ENCODE measurements at regions not wholly inside any gene's neighbourhood (a gene's known extent, or its start where the extent isn't known, plus 50 kb on each side); places are given as distances from the start of the nearest gene placed in this dataset.
"Not testable (repeated sequence)": the region's sequence is repeated elsewhere in the genome, so short reads cannot be mapped to it uniquely, and the experiment has no call there.

GRCh38 chr17:30711626-30712507, 112.6 kb downstream of the CRLF3 start:
- DNase-seq = not testable (repeated sequence)

GRCh38 chr17:30711176-30711575, 113.3 kb downstream of the CRLF3 start:
- DNase-seq = not testable (repeated sequence)

- not testable (repeated sequence) for DNase-seq
Observed at GRCh38 chr17:30710276-30711088, 114.0 kb downstream of the CRLF3 start.

GRCh38 chr17:30709561-30710275, 114.8 kb downstream of the CRLF3 start:
- not testable (repeated sequence) for DNase-seq

- not testable (repeated sequence) for DNase-seq
Observed at GRCh38 chr17:30709096-30709495, 115.4 kb downstream of the CRLF3 start.

- peak; percentile 53 for DNase-seq
Observed at GRCh38 chr17:30708241-30709078, 116.0 kb downstream of the CRLF3 start.

- not testable (repeated sequence) for DNase-seq
Observed at GRCh38 chr17:30707724-30708240, 116.7 kb downstream of the CRLF3 start.

GRCh38 chr17:30706461-30707335, 117.8 kb downstream of the CRLF3 start:
- not testable (repeated sequence) for DNase-seq

GRCh38 chr17:30706004-30706403, 118.5 kb downstream of the CRLF3 start:
- DNase-seq = not testable (repeated sequence)

GRCh38 chr17:30701498-30701989, 122.9 kb downstream of the CRLF3 start:
- DNase-seq = no peak

GRCh38 chr17:30700833-30701232, 123.7 kb downstream of the CRLF3 start:
- DNase-seq = not testable (repeated sequence)

- peak; percentile 64 for DNase-seq
Observed at GRCh38 chr17:30697619-30698460, 126.7 kb downstream of the CRLF3 start.

- DNase-seq = no peak
Observed at GRCh38 chr17:30696234-30696633, 128.3 kb downstream of the CRLF3 start.

GRCh38 chr17:30695265-30695811, 129.2 kb downstream of the CRLF3 start:
- DNase-seq = not testable (repeated sequence)

- peak; percentile 27 for DNase-seq
Observed at GRCh38 chr17:30693772-30694171, 130.7 kb downstream of the CRLF3 start.

GRCh38 chr17:30689266-30690000, 135.1 kb downstream of the CRLF3 start:
- not testable (repeated sequence) for DNase-seq

GRCh38 chr17:30686538-30687479, 137.7 kb downstream of the CRLF3 start:
- DNase-seq = not testable (repeated sequence)
